NCI-H524 treated with DMSO at 0.1 percent for 48 hours (cell line): ENCODE measurements at regions not wholly inside any gene's neighbourhood (a gene's known extent, or its start where the extent isn't known, plus 50 kb on each side); places are given as distances from the start of the nearest gene placed in this dataset.

Experiments used
- DNase-seq: peaks from one replicate; lab custom pipeline; 2025; lab: John Stamatoyannopoulos, UW

DNA sequence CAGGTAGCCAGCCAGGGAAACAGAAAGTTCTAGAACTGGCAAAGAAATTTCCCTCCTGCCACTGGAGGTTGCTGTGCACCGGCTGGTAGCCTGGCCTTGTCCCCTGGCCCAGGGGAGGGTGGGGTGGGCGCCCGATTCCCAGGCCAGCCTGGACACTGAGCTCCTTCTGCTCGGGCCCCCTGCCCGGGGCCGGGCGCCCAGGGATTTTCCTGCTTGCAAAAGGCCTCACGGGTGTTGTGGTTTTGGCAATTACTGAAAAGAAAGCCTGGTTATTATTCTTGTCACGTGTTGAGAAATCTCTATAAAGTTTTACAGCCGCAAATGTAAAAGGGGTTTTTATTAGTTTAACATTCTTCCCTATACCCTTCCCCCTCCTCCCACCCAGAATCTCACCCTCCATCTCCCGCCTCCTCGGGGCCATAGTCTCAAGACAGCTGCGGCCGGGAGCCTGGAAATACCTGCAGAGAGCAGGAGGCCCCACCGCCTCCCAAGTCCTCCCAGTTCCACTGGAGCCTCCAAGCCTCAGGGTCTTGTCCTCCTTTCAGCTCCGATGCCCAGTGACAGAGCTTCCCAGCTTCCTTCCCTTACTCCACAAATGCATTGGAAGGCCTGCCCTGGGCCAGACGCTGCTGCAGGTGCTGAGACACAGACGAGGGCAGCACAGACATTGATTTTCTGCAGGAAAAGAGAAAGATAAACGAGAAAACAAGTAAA lies 1515.6 kb downstream of the TBC1D22A start:
- no peak for DNase-seq

- DNase-seq: no peak
Observed at GRCh38 chr22:48276994-48277867, 1514.8 kb downstream of the TBC1D22A start.

- no peak for DNase-seq
Observed at GRCh38 chr22:48275412-48275811, 1513.0 kb downstream of the TBC1D22A start.

DNA sequence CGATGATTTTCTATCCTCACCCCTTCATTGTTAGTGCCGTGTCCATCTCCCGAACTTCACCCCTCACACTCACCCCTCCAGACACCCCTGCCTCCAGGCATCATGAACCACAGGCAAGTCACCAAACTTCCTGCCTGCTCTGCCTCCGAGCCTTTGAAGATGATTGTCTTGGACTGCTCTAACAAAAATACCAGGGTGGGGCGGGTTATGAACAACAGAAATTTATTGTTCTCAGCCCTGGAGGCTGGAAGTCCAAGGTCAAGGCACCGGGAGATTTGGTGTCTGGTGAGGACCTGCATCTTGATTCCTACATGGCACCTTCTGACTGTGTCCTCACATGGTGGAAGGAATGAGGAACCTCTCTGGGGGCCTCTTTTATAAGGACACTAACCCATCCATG lies 1508.3 kb downstream of the TBC1D22A start:
- no peak for DNase-seq

- no peak for DNase-seq
Observed at GRCh38 chr22:48268771-48269552, 1506.5 kb downstream of the TBC1D22A start.

- DNase-seq: no peak
Observed at GRCh38 chr22:48268293-48268692, 1505.8 kb downstream of the TBC1D22A start.

- DNase-seq: no peak
Observed at GRCh38 chr22:48267681-48268080, 1505.2 kb downstream of the TBC1D22A start.

GRCh38 chr22:48265000-48265625 lies 1502.7 kb downstream of the TBC1D22A start:
- no peak for DNase-seq

GRCh38 chr22:48264586-48264985 lies 1502.1 kb downstream of the TBC1D22A start:
- no peak for DNase-seq

GRCh38 chr22:48263791-48264351 lies 1501.4 kb downstream of the TBC1D22A start:
- no peak for DNase-seq

DNA sequence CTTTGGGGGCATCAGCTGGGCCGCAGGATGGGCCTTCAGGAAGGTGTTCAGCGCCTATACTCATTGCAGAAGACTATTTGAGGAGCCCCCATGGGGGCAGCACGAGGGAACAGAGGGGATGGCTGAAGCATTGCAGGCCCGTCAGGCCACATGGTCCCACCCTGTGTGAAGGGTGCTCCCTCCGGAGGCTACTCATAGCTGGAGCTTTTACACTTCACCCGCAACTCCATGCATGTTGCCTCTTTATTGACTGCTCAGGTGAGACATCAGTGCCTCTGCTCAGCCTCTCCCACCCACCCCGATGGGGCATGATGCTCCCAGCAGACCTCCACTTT lies 1500.9 kb downstream of the TBC1D22A start:
- DNase-seq: no peak

GRCh38 chr22:48262596-48263430 lies 1500.4 kb downstream of the TBC1D22A start:
- no peak for DNase-seq

DNA sequence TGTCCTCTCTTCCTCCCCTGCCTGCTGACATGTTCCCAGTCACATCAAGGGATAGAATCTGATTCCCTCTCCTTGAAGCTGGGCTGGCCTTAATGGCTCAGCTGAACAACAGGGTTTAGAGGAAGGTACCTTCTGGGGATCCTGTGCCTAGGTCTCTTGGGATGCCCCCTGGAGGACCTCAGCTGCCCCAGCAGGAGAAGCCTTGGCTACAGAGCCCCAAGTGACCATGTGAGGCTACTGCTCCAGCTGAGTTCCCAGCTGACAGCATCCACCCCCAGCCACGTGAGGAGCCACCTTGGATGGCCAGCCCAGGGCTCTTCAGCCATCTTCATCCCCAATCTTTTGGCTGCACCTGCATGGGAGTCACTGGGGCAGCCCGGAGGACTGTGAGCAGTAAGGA lies 1499.3 kb downstream of the TBC1D22A start:
- no peak for DNase-seq

- no peak for DNase-seq
Observed at GRCh38 chr22:48261048-48261621, 1498.7 kb downstream of the TBC1D22A start.

GRCh38 chr22:48259991-48260670 lies 1497.7 kb downstream of the TBC1D22A start:
- no peak for DNase-seq

DNA sequence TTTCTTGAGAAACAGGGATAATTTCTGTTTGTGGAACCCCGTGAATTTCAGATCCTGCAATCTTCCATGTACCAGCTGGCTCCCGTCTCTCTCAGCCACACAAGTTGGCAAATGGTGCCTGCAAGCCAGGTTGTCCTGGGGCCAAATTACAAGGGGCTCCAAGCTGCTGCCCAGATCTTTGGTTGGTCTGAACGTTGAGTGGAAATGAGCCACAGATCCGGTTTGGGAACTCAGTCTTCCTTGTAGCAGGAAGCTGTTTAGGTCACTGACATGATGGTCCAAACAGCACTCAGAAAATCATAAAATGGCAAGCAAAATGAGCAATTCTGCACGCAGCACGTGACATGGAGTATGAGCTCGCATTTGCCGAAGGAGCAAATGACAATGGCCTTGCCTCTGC lies 1496.4 kb downstream of the TBC1D22A start:
- no peak for DNase-seq

DNA sequence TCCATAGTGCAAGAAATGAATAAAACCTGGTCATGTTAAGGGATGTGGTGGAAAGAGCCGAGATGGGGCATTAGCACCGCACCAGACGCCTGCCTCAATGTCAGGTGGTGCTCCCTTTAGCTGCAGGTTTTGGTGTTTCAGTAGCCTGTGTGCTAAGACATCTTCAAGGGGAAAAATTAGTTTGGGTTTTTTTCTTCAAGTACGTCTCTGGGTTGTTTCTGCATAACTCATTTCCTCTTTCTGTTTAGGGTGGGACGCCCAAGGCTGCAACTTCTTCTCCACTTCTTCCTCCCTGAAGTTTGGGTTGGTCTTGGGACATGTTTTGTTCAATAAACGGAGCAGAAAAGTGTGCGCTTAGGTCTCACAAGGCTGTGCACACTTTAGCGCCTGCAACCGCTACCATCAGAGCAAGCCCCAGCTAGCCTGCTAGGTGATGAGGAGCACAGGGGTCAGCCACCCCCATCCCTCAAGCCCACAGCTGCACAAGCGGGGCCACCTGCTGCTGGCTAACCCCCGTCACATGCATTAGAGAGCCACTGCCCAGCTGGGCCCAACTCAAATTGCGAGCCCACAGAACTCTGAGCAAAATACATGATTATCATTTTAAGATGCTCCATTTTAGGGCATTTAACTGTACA lies 1495.7 kb downstream of the TBC1D22A start:
- DNase-seq: no peak

- no peak for DNase-seq
Observed at GRCh38 chr22:48257685-48258055, 1495.2 kb downstream of the TBC1D22A start.
